Large intestine (tissue), 3 donors: ENCODE measurements at regions not wholly inside any gene's neighbourhood (a gene's known extent, or its start where the extent isn't known, plus 50 kb on each side); places are given as distances from the start of the nearest gene placed in this dataset.

Experiments
- DNase-seq, 2 donors: peaks; one replicate each; pipeline versions ENCODE4 v3.0.0 to v3.0.0-alpha.2; 2013
- H3K27ac ChIP-seq: one replicate; pipeline ENCODE4 v1.5.1; 2013; ENCODE audit warnings: low read length
- H3K27me3 ChIP-seq: 2 replicates; pipeline ENCODE4 v1.6.1; 2013; ENCODE audit warnings: low read length; ENCODE audit not compliant: control insufficient read depth, insufficient read depth
- H3K36me3 ChIP-seq: 2 replicates; pipeline ENCODE4 v1.6.1; 2013; ENCODE audit warnings: low read length; ENCODE audit not compliant: control insufficient read depth, insufficient read depth
- H3K4me1 ChIP-seq: one replicate; pipeline ENCODE4 v1.6.1; 2013; ENCODE audit warnings: low read length; ENCODE audit not compliant: control insufficient read depth, insufficient read depth
- H3K4me3 ChIP-seq: one replicate; pipeline ENCODE4 v1.5.1; 2013; ENCODE audit warnings: low read length
- H3K9me3 ChIP-seq: one replicate; pipeline ENCODE4 v1.6.1; 2013; ENCODE audit warnings: mild to moderate bottlenecking, low read depth, low read length, moderate library complexity; ENCODE audit not compliant: control insufficient read depth
- WGBS: methylation state at CpG from one replicate; pipeline ENCODE4 v1.1.5; 2013; ENCODE audit warnings: low lambda C conversion rate; ENCODE audit not compliant: insufficient coverage; 5-methylcytosine and 5-hydroxymethylcytosine counted together

DNA sequence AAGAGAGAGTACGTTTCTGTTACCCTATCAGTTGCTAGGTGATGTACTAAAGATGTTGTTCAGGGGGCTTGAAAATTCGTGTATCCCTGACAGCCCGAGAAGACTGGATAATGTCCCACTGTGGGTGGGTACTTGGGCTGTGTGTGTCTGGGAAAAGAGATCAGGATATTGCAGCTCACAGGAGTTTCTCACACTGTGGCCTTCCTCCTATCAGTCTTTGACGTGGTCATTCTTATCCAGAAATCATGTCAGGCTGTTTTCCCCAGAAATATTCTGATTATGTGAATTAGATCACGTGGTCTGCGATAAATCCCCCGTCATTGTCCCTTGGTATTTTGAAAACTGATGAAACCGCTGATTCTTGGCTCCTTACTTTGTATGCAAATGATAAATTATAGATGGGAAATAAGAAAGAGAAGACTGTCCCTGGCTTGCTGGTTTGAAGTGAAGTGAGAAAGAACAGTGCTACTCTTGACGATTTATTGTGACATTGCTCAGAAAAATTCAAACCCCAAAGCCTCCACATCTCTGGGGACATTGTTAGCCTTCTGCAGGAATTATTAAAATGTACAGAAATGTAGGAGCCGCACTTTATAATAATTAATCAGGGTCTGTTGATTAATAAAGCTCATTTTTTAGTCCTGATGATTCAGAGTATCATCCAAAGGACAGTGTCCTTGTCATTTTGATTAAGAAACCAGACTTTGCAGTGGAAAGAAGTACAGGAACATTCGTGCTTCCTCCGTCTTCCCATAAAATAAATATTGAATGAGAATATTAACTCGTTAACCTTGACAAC is 167.5 kb upstream of the TSHZ2 start:
- Histone ChIP-seq H3K27me3 (no peaks in the 10 kb centered on the region), H3K4me3 (no peak overlapping the region), H3K4me1 (no peaks in the 10 kb centered on the region), H3K27ac (no peak overlapping the region), H3K9me3 (no peaks in the 10 kb centered on the region), H3K36me3 (no peaks in the 10 kb centered on the region)
- 41% methylated on average over 4 of the region's 13 CpGs for WGBS
- peak in 1 of 2 donors; percentile 4 for DNase-seq

DNA sequence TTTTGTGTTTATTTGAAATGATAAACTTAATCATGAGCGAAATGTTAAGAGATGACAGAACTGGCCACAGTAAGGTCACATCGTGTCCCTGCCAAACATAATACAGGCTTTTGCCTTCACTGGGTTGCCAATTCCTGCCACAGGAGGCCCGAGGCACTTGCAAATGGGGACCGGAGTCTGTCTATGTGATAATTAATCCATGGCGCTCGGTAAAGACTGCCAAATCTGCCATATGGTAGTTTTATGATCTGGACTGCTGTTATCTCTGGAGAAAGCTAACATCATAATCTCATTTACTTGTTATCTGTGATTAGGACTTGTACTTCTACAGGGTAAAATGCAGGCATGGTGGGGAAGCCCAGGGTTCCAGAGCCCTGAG is 170.5 kb upstream of the TSHZ2 start:
- Histone ChIP-seq H3K27me3 (no peaks in the 10 kb centered on the region), H3K9me3 (no peaks in the 10 kb centered on the region), H3K4me3 (no peak overlapping the region), H3K4me1 (no peaks in the 10 kb centered on the region), H3K36me3 (no peaks in the 10 kb centered on the region), H3K27ac (no peak overlapping the region)
- DNase-seq: no peak
- no CpG with 5 or more reads among the region's 6 CpGs for WGBS

DNA sequence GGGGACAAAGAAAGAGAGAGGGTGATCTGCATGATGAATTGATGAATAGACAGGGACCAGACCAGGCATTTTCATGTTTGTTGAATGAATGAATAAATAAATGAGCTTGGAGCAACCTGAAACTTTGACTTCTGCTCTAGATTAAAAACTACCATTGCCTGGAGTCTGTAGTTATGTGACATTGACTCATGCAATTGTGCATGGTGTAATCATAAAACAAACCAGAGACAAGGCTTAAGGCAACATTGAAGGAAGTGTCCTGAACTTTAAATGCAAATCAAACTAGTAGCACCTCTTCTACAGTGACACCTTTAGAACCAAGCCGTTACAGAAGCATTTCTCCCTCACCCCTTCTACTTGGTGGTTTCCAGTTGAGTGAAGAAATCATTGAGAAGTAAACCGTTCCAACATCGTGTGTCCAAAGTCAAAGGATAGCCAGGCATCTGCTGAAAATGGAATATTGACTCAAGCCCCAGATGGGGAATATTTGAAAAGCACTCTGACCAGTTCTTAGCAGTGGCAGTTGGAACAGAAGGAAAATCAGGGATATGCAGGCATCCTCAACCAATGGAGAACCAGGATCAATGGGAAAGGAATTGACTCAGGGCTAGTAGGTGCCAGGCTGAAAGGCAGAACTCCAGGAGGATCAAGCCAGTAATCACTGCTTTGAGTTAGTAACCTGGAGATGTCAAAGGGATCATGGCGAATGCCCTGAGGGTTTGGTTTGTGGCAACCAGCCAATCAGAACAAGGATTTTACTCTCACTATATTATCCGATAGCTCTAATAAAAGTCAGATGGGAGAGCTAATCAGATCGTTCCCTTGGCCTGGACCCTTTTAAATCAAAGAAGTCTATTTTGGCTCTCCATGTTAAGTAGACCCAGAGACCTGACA is 171.2 kb upstream of the TSHZ2 start:
- H3K27ac ChIP-seq: no peak overlapping the region
- H3K27me3 ChIP-seq: no peaks in the 10 kb centered on the region
- WGBS: 84% methylated on average over 3 of the region's 6 CpGs
- H3K36me3 ChIP-seq: no peaks in the 10 kb centered on the region
- no peaks in the 10 kb centered on the region for H3K9me3 ChIP-seq
- no peak for DNase-seq
- no peak overlapping the region for H3K4me3 ChIP-seq
- no peaks in the 10 kb centered on the region for H3K4me1 ChIP-seq

DNA sequence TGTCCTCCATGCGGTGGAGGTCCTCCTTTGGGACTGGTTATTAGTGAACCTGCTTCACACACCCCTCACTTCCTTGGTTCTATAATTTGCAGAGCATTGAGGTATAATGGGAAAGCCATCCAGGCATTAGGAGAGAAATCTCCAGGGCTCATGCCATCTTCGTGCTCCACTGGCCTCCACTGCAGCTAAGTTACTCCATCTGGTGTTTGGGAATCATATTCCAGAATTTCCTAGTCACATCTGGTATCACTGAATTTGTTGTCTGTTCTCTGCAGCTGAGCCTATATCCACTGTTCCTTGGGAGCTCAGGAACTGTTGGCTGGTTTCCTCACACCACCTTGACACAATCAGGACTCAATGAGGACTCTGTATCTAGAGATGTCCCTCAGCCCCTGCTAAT is 173.0 kb upstream of the TSHZ2 start:
- H3K27me3 ChIP-seq: no peaks in the 10 kb centered on the region
- H3K9me3 ChIP-seq: no peaks in the 10 kb centered on the region
- no peak for DNase-seq
- no CpG with 5 or more reads among the region's 2 CpGs for WGBS
- H3K36me3 ChIP-seq: no peaks in the 10 kb centered on the region
- no peak overlapping the region for H3K27ac ChIP-seq
- H3K4me1 ChIP-seq: no peaks in the 10 kb centered on the region
- H3K4me3 ChIP-seq: no peak overlapping the region

DNA sequence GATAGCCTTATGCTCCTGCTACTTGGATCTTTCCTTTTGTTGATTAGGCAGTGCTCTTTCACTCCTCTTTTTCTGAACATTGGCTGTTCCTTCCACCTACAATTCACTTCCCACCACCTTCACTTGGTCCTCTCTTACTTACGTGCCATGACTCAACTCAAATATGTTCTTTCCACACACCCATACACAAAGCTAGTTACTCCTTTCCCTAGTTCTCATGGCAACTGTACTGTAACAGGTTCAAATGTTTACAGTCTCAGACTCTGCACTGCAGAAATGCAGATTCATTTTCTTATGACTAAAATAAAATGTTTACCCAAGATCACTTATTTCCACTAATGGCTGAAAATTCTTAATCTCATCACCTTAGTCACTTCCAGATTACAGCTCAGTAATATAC is 174.0 kb upstream of the TSHZ2 start:
- 100% methylated on average over 1 of the region's 1 CpG for WGBS
- no peak for DNase-seq
- H3K9me3 ChIP-seq: no peaks in the 10 kb centered on the region
- no peaks in the 10 kb centered on the region for H3K36me3 ChIP-seq
- H3K4me1 ChIP-seq: no peaks in the 10 kb centered on the region
- no peaks in the 10 kb centered on the region for H3K27me3 ChIP-seq
- H3K4me3 ChIP-seq: no peak overlapping the region
- H3K27ac ChIP-seq: no peak overlapping the region

DNA sequence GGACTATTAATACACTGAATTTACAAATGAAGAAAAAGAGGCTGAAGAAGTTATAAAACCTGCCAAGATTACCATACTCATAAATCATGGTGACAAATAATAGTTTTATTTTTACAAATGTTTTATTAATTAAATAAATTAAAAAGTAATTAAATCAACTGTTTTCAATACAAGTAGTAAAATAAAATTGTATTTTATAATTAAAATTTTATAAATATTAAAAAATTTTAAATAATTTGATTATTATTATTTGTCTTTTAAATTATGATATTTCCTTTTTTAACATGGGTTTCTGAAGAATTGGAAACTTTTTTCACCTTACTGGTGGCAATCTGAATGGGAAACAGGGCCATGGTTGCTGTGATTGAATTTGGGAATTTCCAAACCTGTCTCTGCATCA is 177.3 kb upstream of the TSHZ2 start:
- Histone ChIP-seq H3K9me3 (no peaks in the 10 kb centered on the region), H3K4me3 (no peak overlapping the region), H3K27me3 (no peaks in the 10 kb centered on the region), H3K36me3 (no peaks in the 10 kb centered on the region), H3K4me1 (no peaks in the 10 kb centered on the region), H3K27ac (no peak overlapping the region)
- no peak for DNase-seq

DNA sequence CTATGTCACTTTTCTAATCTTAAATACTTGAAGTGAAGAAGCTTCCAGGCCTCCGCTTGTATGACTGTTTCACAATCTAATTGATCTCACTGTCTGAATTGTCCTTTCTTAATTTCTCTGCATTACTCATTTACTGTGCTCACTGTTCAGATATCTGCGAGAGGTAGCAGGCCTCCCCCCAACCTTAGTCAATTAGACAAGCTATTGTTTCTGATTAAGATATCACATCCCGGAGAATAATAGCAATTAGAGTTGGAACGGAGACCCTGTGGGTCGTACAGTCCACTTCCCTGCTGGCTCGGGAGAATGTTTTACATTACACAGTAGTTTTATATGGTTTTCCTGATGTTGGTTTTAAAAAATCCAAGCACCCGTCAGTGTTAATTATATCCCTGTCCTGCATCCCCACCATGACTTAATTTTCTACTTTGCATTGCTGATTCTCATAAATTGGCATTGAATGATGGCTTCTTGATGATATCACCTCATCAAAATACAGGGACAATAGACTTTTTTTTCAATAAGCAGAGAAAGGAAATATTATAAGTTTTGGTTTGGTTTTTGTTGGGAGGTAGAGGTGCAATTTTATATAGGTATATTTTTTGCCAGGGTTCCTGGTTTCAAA is 178.7 kb upstream of the TSHZ2 start:
- 89% methylated on average over 4 of the region's 7 CpGs for WGBS
- no peaks in the 10 kb centered on the region for H3K36me3 ChIP-seq

DNA sequence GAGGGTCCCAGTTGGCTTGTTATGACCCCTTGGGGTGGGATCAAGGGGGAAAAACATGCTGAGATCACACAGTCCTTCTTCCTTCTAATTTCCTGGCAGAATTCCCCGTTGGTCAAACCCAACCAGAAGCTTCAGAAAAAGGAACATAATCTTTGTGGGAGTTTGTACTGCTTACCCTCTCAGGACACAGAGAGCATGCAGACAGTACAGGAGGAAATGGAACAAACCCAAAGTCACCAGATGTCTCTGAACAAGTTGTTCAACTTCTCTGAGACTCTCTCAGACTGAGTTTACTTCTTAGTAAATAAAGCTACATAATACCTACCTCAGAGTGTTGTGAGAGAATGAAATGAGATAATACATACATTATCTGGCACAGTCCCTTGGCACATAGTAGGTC is 181.1 kb upstream of the TSHZ2 start:
- H3K4me1 ChIP-seq: no peaks in the 10 kb centered on the region
- no peak overlapping the region for H3K27ac ChIP-seq
- no peak for DNase-seq
- H3K27me3 ChIP-seq: no peaks in the 10 kb centered on the region
- H3K9me3 ChIP-seq: no peaks in the 10 kb centered on the region
- H3K4me3 ChIP-seq: no peak overlapping the region
- no CpG with 5 or more reads among the region's 1 CpG for WGBS
- no peaks in the 10 kb centered on the region for H3K36me3 ChIP-seq

More for the DNA sequence above, 178.7 kb upstream of the TSHZ2 start:
- H3K9me3 ChIP-seq: no peaks in the 10 kb centered on the region
- H3K27me3 ChIP-seq: no peaks in the 10 kb centered on the region
- no peaks in the 10 kb centered on the region for H3K4me1 ChIP-seq
- DNase-seq: no peak
- H3K27ac ChIP-seq: no peak overlapping the region
- H3K4me3 ChIP-seq: no peak overlapping the region

DNA sequence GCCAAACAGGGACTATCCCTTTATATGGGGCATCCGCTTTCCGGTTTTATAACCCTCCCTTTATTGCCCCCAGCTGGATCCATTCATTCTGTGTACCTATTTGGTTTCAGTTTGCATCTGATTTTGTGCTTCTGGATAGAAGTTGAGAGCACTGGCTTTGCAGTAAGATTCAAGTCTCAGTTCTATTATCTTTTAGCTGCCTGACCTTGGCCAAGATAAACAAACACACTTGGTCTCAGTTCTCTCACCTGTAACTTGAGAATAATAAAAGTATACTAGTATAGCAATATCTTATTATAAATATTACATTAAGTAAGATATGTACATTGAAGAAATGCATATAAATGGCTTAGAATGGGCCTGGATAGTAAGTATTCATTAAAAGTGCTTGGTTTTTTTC is 182.4 kb upstream of the TSHZ2 start:
- no peaks in the 10 kb centered on the region for H3K9me3 ChIP-seq
- no peaks in the 10 kb centered on the region for H3K4me1 ChIP-seq
- no peak overlapping the region for H3K4me3 ChIP-seq
- no peaks in the 10 kb centered on the region for H3K36me3 ChIP-seq
- no peak overlapping the region for H3K27ac ChIP-seq
- DNase-seq: no peak
- H3K27me3 ChIP-seq: no peaks in the 10 kb centered on the region
- 11% methylated on average over 2 of the region's 2 CpGs for WGBS

DNA sequence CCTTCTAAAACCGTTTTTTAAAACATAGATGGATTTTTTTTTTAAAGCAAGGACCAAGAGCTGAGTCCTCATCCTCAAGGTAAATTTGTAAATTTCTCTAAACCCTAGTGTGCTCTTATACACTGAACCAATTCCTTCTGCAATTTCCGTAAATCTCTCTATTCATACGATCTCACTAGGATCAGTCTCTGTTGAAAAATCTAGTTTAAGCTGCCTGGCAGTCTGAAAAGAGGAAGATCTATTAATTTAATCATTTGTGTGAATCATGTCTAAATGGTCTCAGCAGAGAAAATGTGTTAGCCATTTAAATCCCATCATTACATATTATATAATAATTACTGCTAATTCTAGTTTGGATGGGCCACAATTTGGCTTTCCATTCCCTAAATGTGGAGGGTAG is 184.2 kb upstream of the TSHZ2 start:
- WGBS: 80% methylated on average over 3 of the region's 3 CpGs

More for the DNA sequence above, 184.2 kb upstream of the TSHZ2 start:
- H3K9me3 ChIP-seq: no peaks in the 10 kb centered on the region
- no peaks in the 10 kb centered on the region for H3K4me1 ChIP-seq
- no peak overlapping the region for H3K4me3 ChIP-seq
- H3K36me3 ChIP-seq: no peaks in the 10 kb centered on the region
- H3K27ac ChIP-seq: no peak overlapping the region
- no peak for DNase-seq
- no peaks in the 10 kb centered on the region for H3K27me3 ChIP-seq
